ENCODE measurements at regions not wholly inside any gene's neighbourhood (a gene's known extent, or its start where the extent isn't known, plus 50 kb on each side); places are given as distances from the start of the nearest gene placed in this dataset.

- Mint-ChIP-seq H3K4me3 (ENCODE audit: unreplicated experiment) (no peak overlapping the region), H3K36me3 (ENCODE audit: insufficient read depth, unreplicated experiment) (peaks cover 12% of the 10 kb centered on the region), H3K27ac (ENCODE audit: low read depth, unreplicated experiment) (no peak overlapping the region), H3K9me3 (ENCODE audit: unreplicated experiment) (peaks cover 7% of the 10 kb centered on the region), H3K27me3 (ENCODE audit: insufficient read depth, unreplicated experiment) (no peaks in the 10 kb centered on the region), H3K4me1 (ENCODE audit: insufficient read depth, unreplicated experiment) (peaks cover 5% of the 10 kb centered on the region)
- no peak for DNase-seq (ENCODE audit: unreplicated experiment)
- intact Hi-C loops (cut with micrococcal nuclease), result no loop called here
- POLR2A ChIA-PET, result interaction anchor here (0.7 kb wide), 1 partner anchor 21 kb away, joined by 4 read pairs; no protein-coding TSS in a partner anchor
- BruUV-seq (replicated peaks), result no TSS peak
- TF ChIP-seq CTCF (IDR thresholded peaks at IDR 0.05; ENCODE audit: unreplicated experiment), result no peak
- CTCF ChIA-PET, result interaction anchor here (1.0 to 1.2 kb wide), 2 partner anchors 10 to 437 kb away, joined by 3 to 4 read pairs; no protein-coding TSS in a partner anchor
Measured at GRCh38 chr3:72421126-72421525, 427.1 kb downstream of the SHQ1 start.

- POLR2A ChIA-PET, result no interaction called here
- DNase-seq (ENCODE audit: unreplicated experiment), result no peak
- intact Hi-C loops (cut with micrococcal nuclease), result no loop called here
- Mint-ChIP-seq H3K27ac (ENCODE audit: low read depth, unreplicated experiment) (no peak overlapping the region), H3K36me3 (ENCODE audit: insufficient read depth, unreplicated experiment) (peaks cover 12% of the 10 kb centered on the region), H3K4me3 (ENCODE audit: unreplicated experiment) (no peak overlapping the region), H3K27me3 (ENCODE audit: insufficient read depth, unreplicated experiment) (no peaks in the 10 kb centered on the region), H3K9me3 (ENCODE audit: unreplicated experiment) (peaks cover 7% of the 10 kb centered on the region), H3K4me1 (ENCODE audit: insufficient read depth, unreplicated experiment) (peaks cover 5% of the 10 kb centered on the region)
- CTCF ChIA-PET, result interaction anchor here (0.6 to 1.0 kb wide), 3 partner anchors 12 to 118 kb away, joined by 3 read pairs; no protein-coding TSS in a partner anchor
- TF ChIP-seq CTCF (IDR thresholded peaks at IDR 0.05; ENCODE audit: unreplicated experiment), result no peak
- BruUV-seq (replicated peaks), result no TSS peak
Measured at GRCh38 chr3:72418856-72419255, 429.4 kb downstream of the SHQ1 start.

GRCh38 chr3:72418244-72418643, 430.0 kb downstream of the SHQ1 start:
- Mint-ChIP-seq H3K9me3 (ENCODE audit: unreplicated experiment) (peaks cover 7% of the 10 kb centered on the region), H3K4me3 (ENCODE audit: unreplicated experiment) (no peak overlapping the region), H3K27ac (ENCODE audit: low read depth, unreplicated experiment) (no peak overlapping the region), H3K27me3 (ENCODE audit: insufficient read depth, unreplicated experiment) (no peaks in the 10 kb centered on the region), H3K4me1 (ENCODE audit: insufficient read depth, unreplicated experiment) (peaks cover 5% of the 10 kb centered on the region), H3K36me3 (ENCODE audit: insufficient read depth, unreplicated experiment) (peaks cover 12% of the 10 kb centered on the region)
- BruUV-seq (replicated peaks), result no TSS peak
- no peak for DNase-seq (ENCODE audit: unreplicated experiment)
- intact Hi-C loops (cut with micrococcal nuclease), result no loop called here
- TF ChIP-seq CTCF (IDR thresholded peaks at IDR 0.05; ENCODE audit: unreplicated experiment), result no peak
- ChIA-PET CTCF (no interaction called here), POLR2A (interaction anchor here (1.3 kb wide), 1 partner anchor 10 kb away, joined by 5 read pairs; no protein-coding TSS in a partner anchor)

GRCh38 chr3:72414481-72415016, 433.7 kb downstream of the SHQ1 start:
- Mint-ChIP-seq H3K4me3 (ENCODE audit: unreplicated experiment) (no peak overlapping the region), H3K4me1 (ENCODE audit: insufficient read depth, unreplicated experiment) (peaks cover 19% of the 10 kb centered on the region), H3K27me3 (ENCODE audit: insufficient read depth, unreplicated experiment) (no peaks in the 10 kb centered on the region), H3K9me3 (ENCODE audit: unreplicated experiment) (no peaks in the 10 kb centered on the region), H3K27ac (ENCODE audit: low read depth, unreplicated experiment) (no peak overlapping the region), H3K36me3 (ENCODE audit: insufficient read depth, unreplicated experiment) (peaks cover 9% of the 10 kb centered on the region)
- DNase-seq (ENCODE audit: unreplicated experiment), result no peak
- no peak for TF ChIP-seq CTCF (IDR thresholded peaks at IDR 0.05; ENCODE audit: unreplicated experiment)
- BruUV-seq (replicated peaks), result no TSS peak
- POLR2A ChIA-PET, result no interaction called here
- intact Hi-C loops (cut with micrococcal nuclease), result no loop called here
- CTCF ChIA-PET, result interaction anchor here (0.6 to 0.9 kb wide), 4 partner anchors 10 to 73 kb away, joined by 3 to 6 read pairs (median 3); no protein-coding TSS in a partner anchor

Data from MCF 10A (cell line).